Ovary (tissue), 7 donors: ENCODE measurements at regions not wholly inside any gene's neighbourhood (a gene's known extent, or its start where the extent isn't known, plus 50 kb on each side); places are given as distances from the start of the nearest gene placed in this dataset.

Source experiments
- DNase-seq, 5 donors: peaks; one replicate each; pipeline ENCODE4 v3.0.0-alpha.2; 2019 to 2020
- H3K27ac ChIP-seq, 2 donors: fragments of 200-600 bp; one replicate each; pipeline versions ENCODE4 v1.5.1 to v1.8.0; 2019 to 2022
- H3K27me3 ChIP-seq: fragments of 200-600 bp; one replicate; pipeline ENCODE4 v1.8.0; 2022
- H3K36me3 ChIP-seq: fragments of 200-600 bp; sonication (generic); one replicate; pipeline ENCODE4 v1.5.1; 2019
- H3K4me1 ChIP-seq: one replicate; pipeline ENCODE4 v1.8.1; 2013; ENCODE audit warnings: mild to moderate bottlenecking, moderate library complexity; ENCODE audit not compliant: insufficient read depth
- H3K4me3 ChIP-seq: fragments of 200-600 bp; sonication (generic); one replicate; pipeline ENCODE4 v1.5.1; 2017
- H3K9me3 ChIP-seq, 2 donors: fragments of 200-600 bp in 1 of 2; sonication (generic) in 1 of 2; one replicate each; pipeline versions ENCODE4 v1.5.1 to v1.8.1; 2013 to 2019; ENCODE audit warnings: mild to moderate bottlenecking in 1 of 2, moderate library complexity in 1 of 2
- CTCF ChIP-seq, 3 donors: fragments of 450-650 bp in 2 of 3; fragments of 200-600 bp in 1 of 3; IDR thresholded peaks; one replicate each; pipeline versions ENCODE4 v1.5.1 to v1.8.0; 2016 to 2022; ENCODE audit warnings: antibody characterized with exemption in 3 of 3, mild to moderate bottlenecking in 1 of 3
- EP300 ChIP-seq: sonication (generic); formaldehyde crosslinking; IDR thresholded peaks from one replicate; pipeline ENCODE4 v1.6.1; 2017; ENCODE audit warnings: antibody characterized with exemption
- POLR2A ChIP-seq: fragments of 450-650 bp; IDR thresholded peaks from one replicate; pipeline ENCODE4 v1.6.1; 2017; ENCODE audit warnings: antibody characterized with exemption, mild to moderate bottlenecking, moderate library complexity
- WGBS, 3 donors: extraction: QIAGEN DNeasy Blood & Tissue Kit in 1 of 3; methylation state at CpG; one replicate each; pipeline versions ENCODE4 v1.1.5 to v1.1.7; 2013 to 2017; 5-methylcytosine and 5-hydroxymethylcytosine counted together
- intact Hi-C, 4 donors: fragments of 100-400 bp; cut with DNase I; formaldehyde crosslinking; loops; one replicate each; pipeline versions ENCODE4 v1.11.0 to v1.15.1; 2022 to 2023
- donor health status: DM: no; HTN: no; CAD: no; lungs with moderate emphysema.
- donor health status: DM: no; HTN: no; CAD: no.
- donor health status: Bipolar disorder and iron deficiency.
- donor health status: DM: no; HTN: no; CAD: no.
- donor health status: DM: yes; HTN: yes; CAD: no.

GRCh38 chr7:119421657-119422056, 851.3 kb upstream of the KCND2 start:
- Histone ChIP-seq H3K36me3 (no peaks in the 10 kb centered on the region), H3K4me3 (no peak overlapping the region), H3K9me3 (no peaks in the 10 kb centered on the region), H3K4me1 (no peaks in the 10 kb centered on the region), H3K27ac (no peak overlapping the region), H3K27me3 (no peaks in the 10 kb centered on the region)
- WGBS, 3 donors: 78 to 100% (median 93%) methylated on average over 1 of the region's 1 CpG
- intact Hi-C loops: no loop called here
- DNase-seq: no peak
- no peak for TF ChIP-seq POLR2A
- no peak for TF ChIP-seq CTCF (IDR thresholded peaks at IDR 0.05)
- TF ChIP-seq EP300: no peak

DNA sequence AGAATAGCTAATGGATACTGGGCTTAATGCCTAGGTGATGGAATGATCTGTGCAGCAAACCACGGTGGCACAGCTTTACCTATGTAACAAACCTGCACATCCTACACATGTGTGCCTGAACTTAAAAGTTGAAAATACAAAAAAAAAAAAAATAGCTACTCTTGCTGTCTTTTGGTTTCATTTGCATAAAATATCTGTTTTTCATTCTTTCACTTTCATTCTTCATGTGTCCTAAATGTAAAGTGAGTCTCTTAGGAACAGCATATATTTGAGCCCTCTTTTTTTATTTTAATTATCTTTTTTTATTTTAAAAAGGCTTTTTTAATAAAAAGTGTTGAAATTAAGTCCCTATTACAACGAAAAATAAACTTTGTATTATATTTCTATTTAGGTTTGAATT, 836.1 kb upstream of the KCND2 start:
- H3K4me1 ChIP-seq: no peaks in the 10 kb centered on the region
- no peak overlapping the region for H3K27ac ChIP-seq
- H3K4me3 ChIP-seq: no peak overlapping the region
- intact Hi-C loops: no loop called here
- H3K27me3 ChIP-seq: no peaks in the 10 kb centered on the region
- no peaks in the 10 kb centered on the region for H3K9me3 ChIP-seq
- DNase-seq: no peak
- TF ChIP-seq EP300 (no peak), POLR2A (no peak), CTCF (IDR thresholded peaks at IDR 0.05) (no peak)
- no peaks in the 10 kb centered on the region for H3K36me3 ChIP-seq
- 73 to 77% (median 75%) methylated on average over 2 of the region's 2 CpGs for WGBS, 3 donors

DNA sequence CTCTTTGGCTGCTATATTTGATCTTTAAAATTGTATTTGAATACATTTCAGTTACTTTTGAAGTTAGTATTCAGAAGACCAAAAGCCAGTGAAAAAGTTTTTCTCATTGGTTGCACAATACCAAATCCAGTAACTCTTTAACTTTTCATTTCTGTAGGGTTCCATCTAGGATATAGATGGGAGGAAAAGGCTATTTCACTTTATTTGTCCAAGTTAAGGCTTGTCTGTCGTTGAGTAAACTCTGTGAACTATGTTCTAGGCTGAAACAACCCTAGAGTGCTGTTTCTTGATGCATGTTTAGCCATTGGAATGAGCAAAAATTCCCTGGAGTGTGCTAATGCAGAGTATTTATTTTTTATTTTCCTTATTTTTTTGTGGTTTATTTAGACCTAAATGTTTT, 834.7 kb upstream of the KCND2 start:
- no peaks in the 10 kb centered on the region for H3K4me1 ChIP-seq
- H3K9me3 ChIP-seq: no peaks in the 10 kb centered on the region
- no peak for DNase-seq
- TF ChIP-seq POLR2A (no peak), EP300 (no peak), CTCF (IDR thresholded peaks at IDR 0.05) (no peak)
- H3K4me3 ChIP-seq: no peak overlapping the region
- no peak overlapping the region for H3K27ac ChIP-seq
- WGBS, 3 donors: 35 to 45% (median 35%) methylated on average over 1 of the region's 1 CpG
- intact Hi-C loops: no loop called here
- no peaks in the 10 kb centered on the region for H3K36me3 ChIP-seq
- H3K27me3 ChIP-seq: no peaks in the 10 kb centered on the region

DNA sequence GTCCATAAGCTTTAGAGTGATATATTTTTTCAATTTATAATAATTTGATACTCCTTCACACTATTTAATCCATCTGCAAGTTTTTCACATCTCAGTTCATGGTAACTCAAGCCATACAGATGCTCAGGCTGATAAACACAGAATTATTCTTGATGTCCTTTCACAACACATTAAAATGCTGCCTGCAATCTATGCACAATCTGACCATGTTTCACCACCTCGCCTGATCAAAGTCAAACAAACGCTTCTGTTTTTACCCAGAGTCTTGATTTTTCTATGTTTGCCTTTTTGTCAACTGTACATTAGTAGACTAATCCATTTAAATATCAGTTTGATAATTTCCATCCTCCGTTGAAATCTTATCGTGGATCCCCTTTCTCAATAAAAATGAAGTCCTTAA, 833.8 kb upstream of the KCND2 start:
- no peak overlapping the region for H3K27ac ChIP-seq
- TF ChIP-seq POLR2A (no peak), CTCF (IDR thresholded peaks at IDR 0.05) (no peak)
- no peak for DNase-seq
- no peaks in the 10 kb centered on the region for H3K36me3 ChIP-seq
- 81 to 87% (median 84%) methylated on average over 4 of the region's 4 CpGs for WGBS, 3 donors
- H3K27me3 ChIP-seq: no peaks in the 10 kb centered on the region
- intact Hi-C loops: no loop called here
- no peaks in the 10 kb centered on the region for H3K9me3 ChIP-seq
- no peaks in the 10 kb centered on the region for H3K4me1 ChIP-seq
- no peak overlapping the region for H3K4me3 ChIP-seq

DNA sequence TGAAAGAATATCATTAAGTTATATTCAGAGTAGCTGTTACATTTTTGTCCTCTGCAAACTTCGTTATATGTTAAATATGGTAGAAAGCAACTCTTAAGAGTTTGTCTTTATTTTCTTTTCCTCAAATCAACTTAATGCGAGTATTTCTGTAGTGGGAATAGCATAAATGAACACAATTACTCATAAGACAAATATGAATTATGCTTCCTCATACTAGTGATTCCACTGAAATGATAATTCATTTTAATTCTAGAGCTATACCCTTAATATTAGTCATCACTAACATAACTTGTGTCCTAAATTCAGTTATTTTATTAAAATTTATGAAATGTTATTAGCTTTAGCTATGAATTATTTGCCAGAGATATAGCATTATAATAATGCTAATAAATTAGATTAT, 820.6 kb upstream of the KCND2 start:
- TF ChIP-seq CTCF (IDR thresholded peaks at IDR 0.05): no peak
- no peak for TF ChIP-seq EP300
- TF ChIP-seq POLR2A: no peak
- intact Hi-C loops: no loop called here
- no peaks in the 10 kb centered on the region for H3K4me1 ChIP-seq
- DNase-seq: no peak
- 79 to 83% (median 82%) methylated on average over 2 of the region's 2 CpGs for WGBS, 3 donors
- no peaks in the 10 kb centered on the region for H3K9me3 ChIP-seq
- no peaks in the 10 kb centered on the region for H3K36me3 ChIP-seq
- H3K27ac ChIP-seq: no peak overlapping the region
- H3K27me3 ChIP-seq: no peaks in the 10 kb centered on the region
- no peak overlapping the region for H3K4me3 ChIP-seq
